SK-N-SH treated with all-trans-retinoic acid at 6 μM for 48 hours (cell line): ENCODE measurements at regions not wholly inside any gene's neighbourhood (a gene's known extent, or its start where the extent isn't known, plus 50 kb on each side); places are given as distances from the start of the nearest gene placed in this dataset.

Source experiments
- ATAC-seq: fragments of 200-7000 bp; cut with Tn5 transposase; 3 replicates; pipeline ENCODE4 v1.9.1; 2020; ENCODE audit warnings: mild to moderate bottlenecking, moderate library complexity
- ARNTL ChIP-seq: fragments of 450-650 bp; formaldehyde crosslinking; IDR thresholded peaks from 2 replicates; pipeline ENCODE4 v1.5.0; 2020; ENCODE audit warnings: low read depth, mild to moderate bottlenecking, moderate library complexity, borderline replicate concordance
- BACH2 ChIP-seq: fragments of 250-450 bp; sonication (Bioruptor Pico); IDR thresholded peaks from 2 replicates; pipeline ENCODE4 v1.9.0; 2021; ENCODE audit warnings: mild to moderate bottlenecking, borderline replicate concordance
- CSDC2 ChIP-seq: fragments of 250-450 bp; sonication (Bioruptor Pico); IDR thresholded peaks from 2 replicates; pipeline ENCODE4 v1.5.0; 2020; ENCODE audit warnings: mild to moderate bottlenecking, moderate library complexity
- ESRRG ChIP-seq: fragments of 250-450 bp; sonication (Bioruptor Pico); IDR thresholded peaks from 2 replicates; pipeline ENCODE4 v1.6.1; 2021; ENCODE audit warnings: mild to moderate bottlenecking
- GLIS3 ChIP-seq: fragments of 250-450 bp; sonication (Bioruptor Pico); IDR thresholded peaks from 2 replicates; pipeline ENCODE4 v1.5.0; 2020; ENCODE audit warnings: mild to moderate bottlenecking, moderate library complexity
- ISL1 ChIP-seq: fragments of 250-450 bp; sonication (Bioruptor Pico); IDR thresholded peaks from 2 replicates; pipeline ENCODE4 v2.1.2; 2022; ENCODE audit warnings: mild to moderate bottlenecking, moderate library complexity
- OSR1 ChIP-seq: fragments of 250-450 bp; sonication (Bioruptor Pico); IDR thresholded peaks from 2 replicates; pipeline ENCODE4 v1.8.0; 2022; ENCODE audit warnings: moderate library complexity, mild to moderate bottlenecking, inconsistent platforms
- PPARA ChIP-seq: fragments of 250-450 bp; sonication (Bioruptor Pico); IDR thresholded peaks from 2 replicates; pipeline ENCODE4 v1.5.0; 2020; ENCODE audit warnings: mild to moderate bottlenecking, borderline replicate concordance
- SNAI2 ChIP-seq: fragments of 250-450 bp; sonication (Bioruptor Pico); IDR thresholded peaks from 2 replicates; pipeline ENCODE4 v1.5.0; 2020; ENCODE audit warnings: mild to moderate bottlenecking, moderate library complexity
- TCF4 ChIP-seq: fragments of 250-450 bp; sonication (Bioruptor Pico); IDR thresholded peaks from 2 replicates; pipeline ENCODE4 v1.8.0; 2021; ENCODE audit warnings: mild to moderate bottlenecking, moderate library complexity, borderline replicate concordance
- TOX ChIP-seq: fragments of 250-450 bp; sonication (Bioruptor Pico); IDR thresholded peaks from 2 replicates; pipeline ENCODE4 v1.8.0; 2021; ENCODE audit warnings: mild to moderate bottlenecking, moderate library complexity, borderline replicate concordance
- ZC3H10 ChIP-seq: fragments of 250-450 bp; sonication (Bioruptor Pico); IDR thresholded peaks from 2 replicates; pipeline ENCODE4 v1.5.1; 2021; ENCODE audit warnings: mild to moderate bottlenecking, moderate library complexity
- ZFP3 ChIP-seq: fragments of 250-450 bp; sonication (Bioruptor Pico); IDR thresholded peaks from 2 replicates; pipeline ENCODE4 v1.5.0; 2020; ENCODE audit warnings: mild to moderate bottlenecking, moderate library complexity
- ZNF565 ChIP-seq: fragments of 450-650 bp; formaldehyde crosslinking; conservative IDR thresholded peaks from 2 replicates; pipeline ENCODE4 v1.5.0; 2020; ENCODE audit warnings: low read depth, mild to moderate bottlenecking, moderate library complexity
- ZNF70 ChIP-seq: fragments of 450-650 bp; formaldehyde crosslinking; IDR thresholded peaks from 2 replicates; pipeline ENCODE4 v1.5.0; 2020; ENCODE audit warnings: mild to moderate bottlenecking, moderate library complexity
- ZNF8 ChIP-seq: fragments of 450-650 bp; formaldehyde crosslinking; IDR thresholded peaks from 2 replicates; pipeline ENCODE4 v1.5.0; 2020; ENCODE audit warnings: mild to moderate bottlenecking, moderate library complexity
- TF ChIP-seq, protein P1 (sequence below): fragments of 250-450 bp; sonication (Bioruptor Pico); IDR thresholded peaks from 2 replicates; pipeline ENCODE4 v1.5.0; 2020; ENCODE audit warnings: mild to moderate bottlenecking, moderate library complexity
- TF ChIP-seq, protein P2 (sequence below): fragments of 250-450 bp; sonication (Bioruptor Pico); IDR thresholded peaks from 2 replicates; pipeline ENCODE4 v1.5.1; 2020; ENCODE audit warnings: low read depth, mild to moderate bottlenecking, moderate library complexity
- TF ChIP-seq, protein P3 (sequence below): fragments of 250-450 bp; sonication (Bioruptor Pico); IDR thresholded peaks from 2 replicates; pipeline ENCODE4 v1.8.0; 2021; ENCODE audit warnings: low read depth, mild to moderate bottlenecking, moderate library complexity, borderline replicate concordance
- TF ChIP-seq, protein P4 (sequence below): fragments of 250-450 bp; sonication (Bioruptor Pico); IDR thresholded peaks from 2 replicates; pipeline ENCODE4 v1.5.1; 2021; ENCODE audit warnings: mild to moderate bottlenecking, moderate library complexity

DNA sequence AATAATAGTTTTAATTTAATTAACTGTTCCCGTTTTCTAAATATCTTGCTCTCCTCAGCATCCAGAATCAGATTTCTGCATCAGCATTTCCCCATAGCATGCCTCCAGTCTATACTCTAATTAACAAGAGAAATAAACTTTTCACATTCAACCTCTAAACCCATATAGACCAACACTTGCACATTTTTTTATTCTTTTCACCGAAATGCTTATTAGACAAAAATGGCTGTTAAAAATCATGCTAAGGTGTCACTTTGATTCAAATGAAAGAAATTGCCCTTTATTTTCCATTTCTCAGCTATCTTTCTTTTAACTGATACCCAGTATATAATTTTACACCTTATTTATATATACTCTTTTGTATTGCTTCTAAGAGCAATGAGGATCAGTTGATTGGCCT is 1107.1 kb upstream of the EPHA6 start (continued):
- no peak for TF ChIP-seq ZNF565 (CRISPR knock-in tag)
- no peak for TF ChIP-seq GLIS3 (CRISPR knock-in tag)
- TF ChIP-seq PPARA, result no peak
- no peak for TF ChIP-seq ZNF8 (CRISPR knock-in tag)
- TF ChIP-seq, protein P1, sequence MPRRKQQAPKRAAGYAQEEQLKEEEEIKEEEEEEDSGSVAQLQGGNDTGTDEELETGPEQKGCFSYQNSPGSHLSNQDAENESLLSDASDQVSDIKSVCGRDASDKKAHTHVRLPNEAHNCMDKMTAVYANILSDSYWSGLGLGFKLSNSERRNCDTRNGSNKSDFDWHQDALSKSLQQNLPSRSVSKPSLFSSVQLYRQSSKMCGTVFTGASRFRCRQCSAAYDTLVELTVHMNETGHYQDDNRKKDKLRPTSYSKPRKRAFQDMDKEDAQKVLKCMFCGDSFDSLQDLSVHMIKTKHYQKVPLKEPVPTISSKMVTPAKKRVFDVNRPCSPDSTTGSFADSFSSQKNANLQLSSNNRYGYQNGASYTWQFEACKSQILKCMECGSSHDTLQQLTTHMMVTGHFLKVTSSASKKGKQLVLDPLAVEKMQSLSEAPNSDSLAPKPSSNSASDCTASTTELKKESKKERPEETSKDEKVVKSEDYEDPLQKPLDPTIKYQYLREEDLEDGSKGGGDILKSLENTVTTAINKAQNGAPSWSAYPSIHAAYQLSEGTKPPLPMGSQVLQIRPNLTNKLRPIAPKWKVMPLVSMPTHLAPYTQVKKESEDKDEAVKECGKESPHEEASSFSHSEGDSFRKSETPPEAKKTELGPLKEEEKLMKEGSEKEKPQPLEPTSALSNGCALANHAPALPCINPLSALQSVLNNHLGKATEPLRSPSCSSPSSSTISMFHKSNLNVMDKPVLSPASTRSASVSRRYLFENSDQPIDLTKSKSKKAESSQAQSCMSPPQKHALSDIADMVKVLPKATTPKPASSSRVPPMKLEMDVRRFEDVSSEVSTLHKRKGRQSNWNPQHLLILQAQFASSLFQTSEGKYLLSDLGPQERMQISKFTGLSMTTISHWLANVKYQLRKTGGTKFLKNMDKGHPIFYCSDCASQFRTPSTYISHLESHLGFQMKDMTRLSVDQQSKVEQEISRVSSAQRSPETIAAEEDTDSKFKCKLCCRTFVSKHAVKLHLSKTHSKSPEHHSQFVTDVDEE (CRISPR knock-in tag), result no peak
- no peak for TF ChIP-seq ZFP3 (CRISPR knock-in tag)

DNA sequence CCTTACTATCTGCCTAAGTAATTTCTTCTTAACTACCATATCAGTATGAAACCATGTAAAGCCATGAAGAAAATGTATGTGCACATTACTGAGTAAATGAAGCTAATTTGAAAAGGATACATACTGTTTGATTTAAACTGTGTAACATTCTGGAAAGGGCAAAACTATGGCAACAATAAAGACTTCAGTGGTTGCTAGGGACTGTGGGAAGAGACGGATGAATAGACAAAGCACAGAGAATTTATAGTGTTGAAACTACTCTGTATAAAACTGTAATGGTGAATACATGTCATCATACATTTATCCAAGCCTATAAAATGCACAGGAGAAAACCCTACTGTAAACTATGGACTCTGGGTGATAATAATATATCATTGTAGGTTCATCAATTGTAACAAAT is 1103.7 kb upstream of the EPHA6 start:
- ATAC-seq, result no peak
- TF ChIP-seq, protein P1 (CRISPR knock-in tag), result no peak
- no peak for TF ChIP-seq OSR1 (CRISPR knock-in tag)
- TF ChIP-seq TOX, result no peak
- TF ChIP-seq, protein P2, sequence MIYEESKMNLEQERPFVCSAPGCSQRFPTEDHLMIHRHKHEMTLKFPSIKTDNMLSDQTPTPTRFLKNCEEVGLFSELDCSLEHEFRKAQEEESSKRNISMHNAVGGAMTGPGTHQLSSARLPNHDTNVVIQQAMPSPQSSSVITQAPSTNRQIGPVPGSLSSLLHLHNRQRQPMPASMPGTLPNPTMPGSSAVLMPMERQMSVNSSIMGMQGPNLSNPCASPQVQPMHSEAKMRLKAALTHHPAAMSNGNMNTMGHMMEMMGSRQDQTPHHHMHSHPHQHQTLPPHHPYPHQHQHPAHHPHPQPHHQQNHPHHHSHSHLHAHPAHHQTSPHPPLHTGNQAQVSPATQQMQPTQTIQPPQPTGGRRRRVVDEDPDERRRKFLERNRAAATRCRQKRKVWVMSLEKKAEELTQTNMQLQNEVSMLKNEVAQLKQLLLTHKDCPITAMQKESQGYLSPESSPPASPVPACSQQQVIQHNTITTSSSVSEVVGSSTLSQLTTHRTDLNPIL (CRISPR knock-in tag), result no peak
- TF ChIP-seq ARNTL (CRISPR knock-in tag), result no peak
- no peak for TF ChIP-seq PPARA
- TF ChIP-seq ESRRG (CRISPR knock-in tag), result no peak
- no peak for TF ChIP-seq ISL1 (CRISPR knock-in tag)
- TF ChIP-seq ZFP3 (CRISPR knock-in tag), result no peak
- no peak for TF ChIP-seq CSDC2
- TF ChIP-seq, protein P3, sequence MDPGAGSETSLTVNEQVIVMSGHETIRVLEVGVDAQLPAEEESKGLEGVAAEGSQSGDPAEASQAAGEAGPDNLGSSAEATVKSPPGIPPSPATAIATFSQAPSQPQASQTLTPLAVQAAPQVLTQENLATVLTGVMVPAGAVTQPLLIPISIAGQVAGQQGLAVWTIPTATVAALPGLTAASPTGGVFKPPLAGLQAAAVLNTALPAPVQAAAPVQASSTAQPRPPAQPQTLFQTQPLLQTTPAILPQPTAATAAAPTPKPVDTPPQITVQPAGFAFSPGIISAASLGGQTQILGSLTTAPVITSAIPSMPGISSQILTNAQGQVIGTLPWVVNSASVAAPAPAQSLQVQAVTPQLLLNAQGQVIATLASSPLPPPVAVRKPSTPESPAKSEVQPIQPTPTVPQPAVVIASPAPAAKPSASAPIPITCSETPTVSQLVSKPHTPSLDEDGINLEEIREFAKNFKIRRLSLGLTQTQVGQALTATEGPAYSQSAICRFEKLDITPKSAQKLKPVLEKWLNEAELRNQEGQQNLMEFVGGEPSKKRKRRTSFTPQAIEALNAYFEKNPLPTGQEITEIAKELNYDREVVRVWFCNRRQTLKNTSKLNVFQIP (CRISPR knock-in tag), result no peak
- TF ChIP-seq, protein P4, sequence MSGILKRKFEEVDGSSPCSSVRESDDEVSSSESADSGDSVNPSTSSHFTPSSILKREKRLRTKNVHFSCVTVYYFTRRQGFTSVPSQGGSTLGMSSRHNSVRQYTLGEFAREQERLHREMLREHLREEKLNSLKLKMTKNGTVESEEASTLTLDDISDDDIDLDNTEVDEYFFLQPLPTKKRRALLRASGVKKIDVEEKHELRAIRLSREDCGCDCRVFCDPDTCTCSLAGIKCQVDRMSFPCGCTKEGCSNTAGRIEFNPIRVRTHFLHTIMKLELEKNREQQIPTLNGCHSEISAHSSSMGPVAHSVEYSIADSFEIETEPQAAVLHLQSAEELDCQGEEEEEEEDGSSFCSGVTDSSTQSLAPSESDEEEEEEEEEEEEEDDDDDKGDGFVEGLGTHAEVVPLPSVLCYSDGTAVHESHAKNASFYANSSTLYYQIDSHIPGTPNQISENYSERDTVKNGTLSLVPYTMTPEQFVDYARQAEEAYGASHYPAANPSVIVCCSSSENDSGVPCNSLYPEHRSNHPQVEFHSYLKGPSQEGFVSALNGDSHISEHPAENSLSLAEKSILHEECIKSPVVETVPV (CRISPR knock-in tag), result no peak
- TF ChIP-seq SNAI2, result no peak
- TF ChIP-seq ZNF8 (CRISPR knock-in tag), result no peak
- TF ChIP-seq GLIS3 (CRISPR knock-in tag), result no peak
- TF ChIP-seq ZNF70 (CRISPR knock-in tag), result no peak
- TF ChIP-seq TCF4 (CRISPR knock-in tag), result no peak
- TF ChIP-seq BACH2, result no peak

DNA sequence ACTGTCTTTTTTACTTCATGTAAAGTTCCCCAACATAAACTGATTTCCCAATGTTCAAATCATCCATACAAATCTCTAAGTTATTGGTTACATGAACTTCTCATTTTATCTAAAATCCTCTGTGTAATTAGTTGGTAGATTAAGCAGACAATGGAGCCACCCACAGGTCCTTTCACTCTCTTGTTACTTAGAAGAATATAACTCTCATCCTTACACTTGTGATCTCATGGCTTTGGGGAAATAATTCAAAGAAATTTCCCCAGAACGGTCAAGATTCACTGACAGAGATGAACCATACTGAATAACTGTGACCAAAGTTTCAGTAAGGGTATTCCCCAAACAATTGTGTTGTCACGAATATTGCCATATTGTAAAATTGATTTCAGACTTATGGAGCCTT is 1102.6 kb upstream of the EPHA6 start:
- no peak for ATAC-seq

More for the DNA sequence above, 1102.6 kb upstream of the EPHA6 start:
- TF ChIP-seq ZNF565 (CRISPR knock-in tag) (no peak), ZNF8 (CRISPR knock-in tag) (no peak), ZNF70 (CRISPR knock-in tag) (no peak), ESRRG (CRISPR knock-in tag) (no peak), ZC3H10 (CRISPR knock-in tag) (no peak), ZFP3 (CRISPR knock-in tag) (no peak), SNAI2 (no peak), BACH2 (no peak), TCF4 (CRISPR knock-in tag) (no peak)
- TF ChIP-seq, protein P1 (CRISPR knock-in tag), result no peak
- TF ChIP-seq, protein P2 (CRISPR knock-in tag), result no peak
